ENCODE measurements at regions not wholly inside any gene's neighbourhood (a gene's known extent, or its start where the extent isn't known, plus 50 kb on each side); places are given as distances from the start of the nearest gene placed in this dataset.

DNA sequence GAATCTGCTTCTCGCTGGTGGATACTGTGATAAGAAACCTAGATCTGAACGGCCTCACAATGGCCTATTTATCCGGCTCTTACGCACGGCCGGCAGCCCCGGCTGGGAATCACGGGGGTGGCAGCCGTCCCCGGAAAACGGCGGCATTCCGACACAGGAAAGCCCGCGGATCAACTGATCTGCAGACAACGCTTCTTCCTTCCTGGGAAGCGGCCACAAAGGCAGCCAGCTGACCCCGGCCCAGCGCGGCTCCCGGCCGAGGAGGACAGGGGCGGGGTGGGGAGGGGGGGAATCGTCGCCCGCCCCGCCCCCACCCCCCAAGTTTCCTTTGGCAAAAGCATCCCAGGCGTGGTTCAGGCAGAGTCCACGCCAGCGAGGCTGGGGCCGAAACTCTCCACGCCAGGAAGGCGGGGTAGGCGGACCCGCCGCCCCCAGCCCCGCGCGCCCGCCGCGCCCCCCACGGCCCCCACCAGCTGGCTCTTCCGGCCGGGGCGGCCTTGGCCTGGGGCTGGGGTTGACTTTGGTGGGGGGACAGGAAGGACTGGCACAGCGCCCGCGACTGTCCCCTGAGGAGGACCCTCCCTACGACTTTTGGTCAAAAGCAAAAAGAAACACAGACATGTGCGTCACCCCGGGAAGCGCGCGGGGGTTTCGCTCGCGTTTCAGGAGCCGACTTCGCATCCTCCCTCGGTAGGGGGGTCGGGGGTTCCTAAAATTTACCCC lies 247.7 kb upstream of the ANKRD55 start:
- DNase-seq: peak; percentile 43

DNA sequence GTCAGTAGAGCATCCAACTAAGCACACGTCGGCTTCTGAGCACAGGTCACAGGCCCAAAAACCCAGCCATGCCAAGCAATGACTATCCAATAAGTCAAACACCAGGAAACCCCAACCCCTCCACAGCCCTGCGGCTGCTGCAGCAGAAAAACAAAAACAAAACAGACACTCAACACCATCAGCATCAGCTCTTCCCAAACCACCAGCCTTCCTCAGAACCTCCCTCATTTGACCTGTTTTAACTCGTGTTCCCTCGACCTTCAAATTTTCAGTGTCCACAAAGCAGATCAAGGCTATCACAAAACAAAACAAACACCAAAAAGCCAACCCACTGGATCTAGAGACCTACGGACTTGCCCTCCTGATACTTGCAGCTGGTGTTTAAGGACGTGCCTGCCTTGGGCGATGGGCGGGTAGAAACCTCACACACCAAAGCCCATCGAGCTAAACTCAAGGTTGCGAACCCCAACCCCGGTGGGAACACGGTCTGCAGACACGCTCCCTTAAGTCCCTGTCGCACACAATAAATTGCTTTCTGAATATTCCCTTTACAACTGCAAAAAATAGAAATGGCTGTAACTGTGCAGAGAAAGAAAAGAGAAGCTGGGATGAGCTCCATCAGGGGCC lies 247.1 kb upstream of the ANKRD55 start:
- peak; percentile 54 for DNase-seq

DNA sequence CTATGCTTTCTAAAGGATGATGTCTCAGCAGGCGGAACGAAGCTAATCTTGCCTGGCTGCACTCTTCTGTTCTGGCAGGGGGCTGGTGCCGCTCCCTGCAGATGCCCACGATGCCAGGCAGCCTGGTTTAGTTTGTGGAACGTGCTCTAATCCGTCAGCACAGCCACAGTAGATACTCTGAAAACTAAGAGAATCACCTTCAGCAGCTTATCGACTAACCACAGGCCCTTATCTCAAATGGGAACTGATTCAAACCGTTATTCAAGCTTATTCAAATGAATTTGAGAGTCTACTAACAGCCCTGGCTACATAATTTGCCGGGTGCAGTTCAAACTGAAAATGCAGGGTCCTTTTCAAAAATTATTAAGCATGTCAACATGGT lies 246.6 kb upstream of the ANKRD55 start:
- peak; percentile 40 for DNase-seq

DNA sequence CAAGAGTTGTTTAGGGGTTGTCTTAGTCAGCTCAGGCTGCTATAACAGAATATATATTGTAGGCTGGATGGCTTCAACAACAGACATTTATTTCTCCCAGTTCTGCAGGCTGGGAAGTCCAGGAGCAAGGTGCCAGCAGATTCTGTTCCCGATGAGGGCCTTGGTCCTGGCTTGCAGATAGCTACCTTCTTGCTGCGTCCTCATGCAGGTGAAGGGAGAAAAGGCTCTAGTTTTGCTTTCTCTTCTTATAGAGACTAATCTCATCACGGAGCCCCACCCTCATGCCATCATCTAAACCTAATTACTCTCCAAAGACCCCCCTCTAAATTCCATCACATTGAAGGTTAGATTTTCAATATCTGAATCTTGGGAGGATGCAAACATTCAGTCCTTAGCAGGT lies 246.0 kb upstream of the ANKRD55 start:
- peak; percentile 32 for DNase-seq

DNA sequence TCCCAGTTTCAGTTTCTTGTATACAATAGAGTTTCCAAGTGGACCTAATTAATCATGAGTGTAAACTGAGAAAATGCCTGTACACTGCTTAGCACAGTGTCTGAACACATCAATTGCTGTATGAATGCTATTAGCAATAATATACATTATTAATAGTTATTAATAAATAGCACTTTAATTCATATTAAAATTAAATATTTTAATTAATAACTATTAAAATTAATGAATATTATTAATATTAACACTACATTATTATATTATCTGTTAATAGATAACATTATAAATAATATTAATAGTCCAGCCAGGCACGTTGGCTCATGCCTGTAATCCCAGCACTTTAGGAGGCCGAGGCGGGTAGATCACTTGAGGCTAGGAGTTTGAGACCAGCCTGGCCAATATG lies 244.9 kb upstream of the ANKRD55 start:
- DNase-seq: no peak

DNA sequence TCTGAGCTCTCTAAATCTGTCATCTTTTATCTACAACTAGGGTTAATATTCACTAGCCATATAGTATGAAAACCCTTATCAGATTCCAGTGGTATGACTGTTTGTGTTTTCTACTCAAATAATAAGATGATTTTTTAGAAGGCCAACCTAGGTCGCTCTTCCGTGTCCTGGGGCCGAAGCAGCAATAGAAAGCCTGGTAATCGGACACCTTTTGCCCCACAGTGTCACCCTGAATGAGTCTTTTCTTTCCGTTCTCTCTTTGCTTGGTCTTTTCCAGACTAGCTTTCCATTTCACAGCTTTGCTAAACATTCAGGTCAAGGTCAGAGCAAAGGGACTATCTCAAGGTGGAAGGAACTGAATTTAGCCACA lies 243.3 kb upstream of the ANKRD55 start:
- DNase-seq: no peak

DNA sequence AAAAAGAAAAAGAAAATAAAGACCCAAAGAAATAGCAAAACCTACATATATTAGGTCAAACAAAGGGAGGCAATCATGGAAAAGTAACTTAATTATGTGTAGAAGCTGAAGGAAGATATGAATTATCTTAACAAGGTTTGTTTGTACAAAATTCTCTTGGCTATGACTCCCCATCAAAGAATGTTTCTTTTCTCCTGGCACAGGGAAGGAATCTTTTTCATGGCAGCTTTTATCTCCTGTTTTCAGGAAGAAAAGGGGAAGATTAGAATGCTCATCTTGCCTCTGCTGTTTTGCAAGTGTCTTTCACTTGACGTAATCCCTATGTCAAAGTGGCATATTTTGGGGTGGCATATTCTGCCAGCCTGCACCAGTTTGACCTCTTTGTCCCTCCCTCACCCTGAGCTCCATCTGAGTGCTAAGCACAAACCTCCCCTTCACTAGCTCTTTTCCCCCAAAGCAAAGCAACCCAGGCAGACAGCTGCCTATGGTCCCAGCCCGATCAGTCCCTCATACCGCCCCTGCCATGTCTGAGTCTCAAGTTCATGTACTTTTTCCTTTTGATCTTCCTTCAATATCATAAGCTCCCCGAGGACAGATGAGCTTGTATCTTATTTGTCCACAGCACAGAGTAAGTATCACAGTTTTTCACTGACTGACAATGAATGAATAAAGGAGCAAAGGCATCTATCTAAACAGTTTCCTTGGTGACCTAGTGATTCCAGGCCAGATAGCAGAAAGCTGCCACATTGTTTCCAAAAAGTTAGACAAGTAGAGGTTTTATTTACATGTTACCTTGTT lies 242.8 kb upstream of the ANKRD55 start:
- DNase-seq: no peak

DNA sequence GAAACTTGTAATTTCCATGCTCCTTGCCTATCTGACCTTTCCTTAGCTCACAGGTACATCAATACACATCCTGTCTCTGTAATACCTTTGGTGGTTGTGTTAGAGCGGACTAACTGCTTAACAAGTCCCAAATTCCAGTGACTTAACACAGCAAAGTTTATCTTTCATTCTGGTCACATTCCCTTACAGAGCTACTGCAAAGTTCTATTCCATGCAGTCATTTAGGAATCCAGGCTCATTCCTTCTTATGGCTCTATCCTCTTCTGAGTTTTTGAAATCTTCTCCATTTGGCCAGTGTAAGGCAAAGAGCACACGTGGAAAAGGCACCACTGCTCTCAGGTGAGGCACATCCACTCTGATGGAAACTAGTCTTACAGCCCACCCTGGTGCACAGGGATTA lies 238.6 kb upstream of the ANKRD55 start:
- no peak for DNase-seq

DNA sequence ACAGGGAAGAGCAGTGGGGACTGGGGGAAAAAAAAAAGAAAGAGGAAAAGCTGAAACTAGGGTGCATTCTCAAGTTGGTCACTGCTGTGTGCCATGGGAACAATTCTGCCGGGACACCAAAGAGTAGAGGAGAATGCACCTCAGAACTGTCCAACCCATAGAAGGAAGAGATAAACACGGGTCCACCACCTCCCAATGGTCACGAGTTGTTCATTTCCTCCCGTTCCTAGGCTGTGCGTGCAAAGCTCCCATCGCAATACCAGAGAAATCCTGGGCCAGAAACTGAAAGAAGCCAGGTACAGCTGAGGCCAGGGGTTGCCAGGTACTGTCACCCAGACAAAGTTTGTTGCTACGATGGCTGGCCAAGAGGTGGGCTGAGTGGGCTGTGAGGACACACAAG lies 236.9 kb upstream of the ANKRD55 start:
- no peak for DNase-seq

DNA sequence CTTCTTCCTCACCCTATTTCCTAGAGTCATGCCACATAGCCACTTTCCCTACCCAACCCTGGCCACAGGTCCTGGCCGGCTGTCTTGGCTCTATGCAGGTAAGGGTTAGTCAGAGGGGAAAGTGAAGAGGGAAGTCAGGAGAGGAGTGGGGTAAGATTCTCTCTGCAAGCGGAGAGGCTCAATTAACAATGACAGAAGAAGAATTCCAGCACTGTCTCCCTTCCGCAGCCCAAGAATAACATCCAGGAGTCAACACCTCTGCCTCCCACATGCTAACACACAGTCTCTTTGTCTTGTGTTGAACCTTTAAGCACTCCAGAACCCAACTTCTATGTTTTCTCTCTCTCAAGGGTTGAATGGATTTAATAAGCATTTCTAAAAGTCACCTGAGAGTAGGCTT lies 235.1 kb upstream of the ANKRD55 start:
- no peak for DNase-seq

DNA sequence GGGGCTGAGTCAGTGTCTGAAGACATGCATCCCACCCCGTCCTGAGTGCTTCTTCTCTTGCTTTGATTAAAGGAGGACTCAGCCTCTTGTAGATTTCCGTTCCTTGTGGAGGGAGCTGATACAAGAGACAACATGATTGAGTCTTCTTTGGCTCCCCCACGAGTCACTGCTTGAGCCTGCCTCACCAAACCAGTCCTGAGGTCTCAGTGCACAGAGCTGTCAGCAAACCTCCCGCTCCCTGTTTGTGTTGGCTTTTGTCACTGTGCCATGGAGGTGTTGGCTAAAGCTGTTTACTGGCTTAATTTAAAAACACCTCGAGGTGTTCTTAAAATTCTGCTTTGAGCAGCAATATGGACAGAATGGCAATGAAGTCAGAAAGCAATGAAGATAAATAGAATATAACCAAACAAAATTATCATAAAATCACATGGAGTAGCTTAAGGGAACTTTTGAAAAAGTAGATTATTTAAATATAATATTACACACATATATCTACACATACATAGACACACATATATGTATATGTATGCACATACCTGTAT lies 234.1 kb upstream of the ANKRD55 start:
- no peak for DNase-seq

DNA sequence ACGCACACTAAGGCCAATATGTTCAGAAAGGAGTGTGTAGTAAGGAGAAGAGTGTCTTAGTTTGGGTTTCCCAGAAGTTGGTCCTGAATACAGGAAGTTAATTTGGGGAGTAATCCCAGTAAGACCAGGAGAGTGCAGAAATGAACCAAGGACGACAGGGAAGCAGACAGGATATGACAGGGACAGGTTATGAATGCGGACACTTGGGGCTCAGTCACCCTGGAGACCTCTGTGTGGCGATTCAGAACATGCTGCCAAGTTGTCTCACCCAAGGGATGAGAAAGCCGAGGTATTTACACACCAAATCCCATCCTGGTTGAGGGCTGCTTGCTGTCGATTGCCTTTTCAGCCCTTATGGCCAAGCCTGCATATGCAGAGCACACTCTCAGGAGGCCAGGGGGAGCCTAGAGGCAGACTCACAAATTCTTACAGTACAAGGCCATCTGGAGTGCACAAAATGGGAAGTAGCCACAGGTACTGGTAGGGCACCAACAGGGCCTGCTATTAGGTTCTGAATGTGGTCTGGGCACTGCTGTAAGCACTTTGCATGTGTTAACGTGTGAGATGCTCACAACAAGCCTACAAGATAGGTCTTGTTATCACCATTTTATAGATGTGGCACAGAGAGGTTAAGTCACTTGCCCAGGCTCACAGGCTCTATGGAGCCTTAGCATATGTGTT lies 233.1 kb upstream of the ANKRD55 start:
- no peak for DNase-seq

DNA sequence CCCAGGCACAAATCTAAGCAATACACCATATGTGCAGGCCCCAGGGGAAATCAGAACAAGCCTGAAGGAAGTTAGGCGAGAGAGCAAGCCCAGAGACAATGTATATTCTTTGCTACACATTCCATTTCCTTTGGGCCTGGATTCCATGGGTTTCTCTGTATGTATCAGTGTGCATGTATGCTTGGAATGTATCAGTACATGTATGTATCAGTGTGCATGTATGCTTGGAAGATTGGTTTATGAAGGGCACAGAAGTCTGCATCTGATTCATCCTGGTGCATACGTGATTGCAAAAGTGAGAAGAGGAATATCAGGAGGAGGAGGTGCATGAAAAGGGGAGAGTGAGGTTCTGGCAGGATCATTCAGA lies 232.6 kb upstream of the ANKRD55 start:
- no peak for DNase-seq

DNA sequence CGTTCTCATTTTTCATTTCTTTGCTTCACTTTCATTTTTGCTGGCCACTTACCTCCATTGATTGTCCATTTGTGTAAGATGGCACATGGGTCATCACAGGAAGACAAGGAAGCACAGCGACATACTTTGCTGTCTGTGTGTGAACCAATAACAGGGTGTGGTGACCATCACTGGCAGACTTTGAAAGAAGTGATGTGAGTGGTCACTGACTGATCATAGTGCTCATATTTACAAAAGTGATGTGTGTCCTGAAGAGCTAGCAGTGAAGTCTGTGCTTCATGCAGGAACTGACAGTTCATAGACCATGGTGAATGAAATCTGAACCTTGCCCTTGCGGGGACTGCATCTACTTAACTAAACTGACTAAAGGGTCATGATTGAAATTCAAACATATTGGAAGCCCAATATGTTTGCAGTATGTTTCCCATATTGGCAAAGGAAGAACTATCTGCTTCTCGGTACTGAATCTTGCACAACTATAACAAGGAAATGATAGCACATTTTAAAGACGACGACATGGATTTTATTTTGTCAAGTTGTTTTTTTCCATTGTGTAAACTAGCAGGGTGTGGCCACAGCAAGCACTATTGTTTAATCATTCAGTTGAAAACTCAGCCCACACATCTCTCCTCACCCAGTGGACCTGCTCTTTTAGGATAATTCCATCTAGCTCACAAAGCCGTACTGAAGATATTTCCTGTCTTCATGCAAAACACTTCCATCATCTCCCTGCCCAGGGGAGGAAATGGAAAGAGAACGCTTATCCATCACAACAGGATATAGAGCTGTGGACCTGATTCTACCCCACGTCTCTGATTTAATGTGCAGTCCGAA lies 232.0 kb upstream of the ANKRD55 start:
- DNase-seq: no peak

DNA sequence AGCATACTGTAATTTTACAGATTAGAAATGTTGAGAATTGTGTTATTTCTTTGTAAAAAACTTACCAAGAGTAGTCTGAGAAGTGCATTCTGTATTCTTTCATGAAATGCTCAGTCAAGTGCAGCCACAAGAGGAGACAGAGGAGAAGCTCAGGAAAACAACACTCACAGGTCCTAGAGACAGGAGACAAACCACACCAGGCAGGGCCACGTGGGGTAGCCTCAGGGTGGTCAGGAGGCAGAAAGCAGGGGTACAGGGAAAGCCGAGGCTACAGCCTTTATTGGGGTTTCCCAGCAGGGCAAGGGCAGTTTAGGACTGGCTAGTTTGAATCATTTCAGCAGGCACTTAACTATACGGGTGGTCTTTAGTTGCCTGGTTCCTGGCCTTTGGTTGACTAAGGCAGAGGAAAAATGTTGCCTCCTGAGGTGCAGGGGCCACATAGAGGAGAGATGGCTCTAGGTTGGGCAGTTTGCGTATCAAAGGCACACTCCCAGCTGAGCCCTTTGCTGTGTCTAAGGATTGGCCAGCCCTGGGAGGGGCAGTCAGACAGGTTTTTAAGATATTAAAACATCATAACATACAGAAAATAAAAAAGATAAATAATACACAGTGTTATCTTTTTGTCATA lies 230.9 kb upstream of the ANKRD55 start:
- no peak for DNase-seq

DNA sequence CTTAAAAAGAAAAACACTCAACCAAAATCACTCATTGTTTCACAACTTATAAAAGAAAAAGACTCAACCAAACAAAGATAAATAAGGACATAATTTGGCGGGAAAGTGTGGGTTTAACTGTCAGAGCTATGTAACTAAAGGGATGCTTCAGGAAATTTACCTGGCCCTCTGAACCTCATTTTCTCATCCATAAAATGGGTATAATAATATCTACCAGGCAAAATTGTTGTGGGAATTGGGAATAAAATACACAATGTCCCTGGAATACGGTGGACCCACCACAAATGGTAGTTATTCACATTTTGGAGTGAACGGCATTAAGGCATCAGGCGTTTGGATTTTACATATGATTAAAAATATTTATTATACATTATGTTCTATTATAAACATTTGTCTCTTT lies 228.5 kb upstream of the ANKRD55 start:
- DNase-seq: no peak

DNA sequence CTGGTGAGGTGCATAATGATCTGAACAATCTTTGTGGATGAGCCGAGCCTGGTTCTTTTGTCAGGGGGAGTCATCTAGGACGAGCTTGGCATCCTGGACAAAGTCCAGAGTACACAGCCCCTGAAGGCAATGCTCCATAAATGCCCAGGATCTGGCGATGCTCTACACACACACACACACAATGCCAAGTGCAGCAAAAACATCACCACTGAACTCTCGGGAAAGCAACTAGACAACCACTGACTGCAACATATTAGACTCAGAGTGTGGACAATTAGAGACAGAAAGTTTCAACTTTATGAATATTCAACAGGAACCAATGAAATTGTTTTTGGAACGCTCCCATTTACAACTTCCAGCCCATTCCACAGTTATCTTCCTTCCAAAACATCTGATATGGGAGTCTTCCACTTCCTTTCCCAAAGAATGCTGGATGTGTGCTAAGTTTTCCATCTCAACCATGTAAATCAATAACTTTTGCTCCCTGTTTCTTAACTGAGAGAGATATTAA lies 227.6 kb upstream of the ANKRD55 start:
- no peak for DNase-seq

DNA sequence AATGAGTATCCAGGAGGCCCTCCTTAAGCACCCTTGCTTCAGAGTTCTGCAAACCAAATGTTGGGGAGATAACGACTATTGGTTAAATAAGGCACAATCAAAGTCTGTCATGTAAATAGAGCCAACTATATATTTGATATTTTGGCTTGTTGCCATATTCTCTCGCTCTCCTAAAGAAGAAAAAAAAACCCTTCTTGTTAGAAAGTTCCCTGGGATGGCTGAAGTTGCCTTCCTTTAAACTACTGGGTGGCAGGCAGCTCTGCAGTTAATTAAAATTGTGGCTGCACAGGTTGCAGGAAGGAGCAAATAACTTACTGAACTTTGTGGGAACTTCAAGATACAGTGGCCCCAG lies 227.0 kb upstream of the ANKRD55 start:
- DNase-seq: no peak

DNA sequence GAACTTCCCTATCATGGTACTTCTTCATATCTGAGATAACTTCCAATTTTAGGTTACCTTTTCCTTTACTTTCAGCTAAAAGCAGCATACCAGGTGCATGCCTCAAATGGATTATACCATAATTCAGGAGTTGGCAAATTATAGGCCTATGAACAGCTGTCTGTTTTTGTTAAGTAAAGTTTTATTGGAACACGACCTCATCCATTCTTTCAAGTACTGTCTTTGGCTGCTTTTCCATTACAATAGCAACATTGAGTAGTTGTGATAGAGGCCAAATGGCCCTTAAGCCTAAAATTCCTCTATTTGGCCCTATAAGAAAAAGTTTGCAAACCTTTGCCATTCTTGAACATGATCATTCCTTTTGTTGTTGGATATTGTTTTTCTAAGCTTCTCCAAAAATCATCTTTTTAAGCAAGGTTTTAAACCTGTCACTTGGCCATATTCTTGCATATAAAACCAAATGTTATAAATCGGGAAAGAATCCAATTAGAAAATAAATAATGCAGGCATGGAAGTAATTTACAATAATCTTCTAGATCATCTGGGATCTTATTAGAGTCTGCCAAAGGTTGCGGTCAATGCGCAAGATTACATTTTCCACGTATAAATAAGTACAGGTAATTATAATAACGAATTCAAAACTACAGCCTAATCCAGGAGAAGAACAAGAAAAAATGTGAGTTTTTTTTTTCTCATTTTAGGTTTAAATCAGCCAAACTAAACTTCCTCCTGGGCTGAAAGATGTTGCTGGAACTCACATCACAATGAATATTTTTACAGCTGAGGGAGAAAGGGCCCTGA lies 226.5 kb upstream of the ANKRD55 start:
- DNase-seq: no peak

DNA sequence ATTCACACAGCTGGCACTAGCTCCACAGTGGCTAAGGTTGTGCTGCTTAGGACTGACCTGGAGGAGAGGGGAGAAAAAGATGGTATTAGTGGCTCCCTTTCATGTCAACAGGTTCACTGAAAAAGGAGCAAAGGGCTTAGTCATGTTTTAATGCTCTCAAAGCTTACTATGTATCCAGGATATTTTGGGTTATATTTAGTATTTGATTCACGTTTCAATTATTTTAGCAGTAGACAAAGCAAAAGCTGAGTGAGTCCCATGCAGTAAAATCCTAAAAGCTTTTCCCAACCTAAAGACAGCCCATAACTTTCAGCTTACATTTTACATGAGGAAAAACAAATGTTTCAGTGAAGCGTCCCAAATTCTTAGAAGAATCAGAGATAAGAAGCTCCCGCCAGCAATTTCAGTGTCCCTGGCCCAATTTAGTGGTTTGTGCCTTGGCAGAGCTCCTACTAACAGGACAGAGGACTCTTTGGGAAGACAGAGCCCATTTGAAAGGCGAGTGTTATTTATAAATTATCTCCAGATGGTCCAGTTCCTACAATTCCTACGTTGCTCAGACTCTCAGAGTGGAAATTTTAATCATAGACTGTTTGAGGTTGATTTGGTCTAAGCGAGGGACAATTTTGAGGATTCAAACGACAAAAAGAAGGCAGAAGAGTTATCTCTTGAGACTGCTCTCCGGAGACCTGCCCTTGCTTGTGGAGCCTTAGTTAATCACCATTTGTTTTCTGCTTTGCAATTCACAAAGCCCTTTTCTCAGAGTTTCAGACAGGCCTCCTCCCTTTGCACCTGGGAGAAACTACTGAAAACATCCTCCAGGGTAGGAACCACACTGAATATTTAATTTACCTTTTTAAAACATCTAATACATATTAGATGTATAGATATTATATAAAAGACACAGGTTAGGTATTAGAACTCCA lies 225.0 kb upstream of the ANKRD55 start:
- no peak for DNase-seq

Measured in central memory CD4-positive, alpha-beta T cell (primary cell).